ENCODE measurements at regions not wholly inside any gene's neighbourhood (a gene's known extent, or its start where the extent isn't known, plus 50 kb on each side); places are given as distances from the start of the nearest gene placed in this dataset.
A peak's percentile ranks its signal among the peaks of the same experiment; 100 is the strongest.

DNA sequence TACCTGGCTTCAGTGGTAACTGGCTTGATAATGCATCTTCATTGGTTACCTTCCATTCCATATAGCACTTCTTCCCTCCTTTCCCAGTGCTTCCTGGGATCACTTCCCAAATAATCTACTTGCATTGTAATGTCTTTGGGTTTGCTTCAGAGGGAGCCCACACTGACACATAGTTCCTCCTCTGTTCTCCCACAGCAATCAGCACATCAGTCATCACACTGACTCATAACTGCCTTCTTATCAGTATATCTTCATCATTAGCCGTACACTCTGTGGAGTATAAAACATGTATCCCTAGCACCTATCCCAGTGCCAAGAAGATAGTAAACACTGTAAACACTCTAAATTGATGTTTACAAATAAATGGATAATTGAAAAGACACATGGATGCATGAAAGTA, 91.4 kb upstream of the SCN10A start:
- H3K27me3 ChIP-seq (replicated peaks; ENCODE audit: insufficient read depth, low read depth, low read length, poor library complexity), result no peaks in the 10 kb centered on the region
- DNase-seq (ENCODE audit: low spot score), result no peak
- intact Hi-C loops (cut with micrococcal nuclease; ENCODE audit: unreplicated experiment), result no loop called here
- ChIA-PET CTCF (no interaction called here), POLR2A (ENCODE audit: low non-redundant PET) (no interaction called here)
- no peak for TF ChIP-seq EZH2 (IDR thresholded peaks at IDR 0.05; ENCODE audit: borderline replicate concordance, low read depth, low read length, poor library complexity, severe bottlenecking)
- TF ChIP-seq, protein P1, sequence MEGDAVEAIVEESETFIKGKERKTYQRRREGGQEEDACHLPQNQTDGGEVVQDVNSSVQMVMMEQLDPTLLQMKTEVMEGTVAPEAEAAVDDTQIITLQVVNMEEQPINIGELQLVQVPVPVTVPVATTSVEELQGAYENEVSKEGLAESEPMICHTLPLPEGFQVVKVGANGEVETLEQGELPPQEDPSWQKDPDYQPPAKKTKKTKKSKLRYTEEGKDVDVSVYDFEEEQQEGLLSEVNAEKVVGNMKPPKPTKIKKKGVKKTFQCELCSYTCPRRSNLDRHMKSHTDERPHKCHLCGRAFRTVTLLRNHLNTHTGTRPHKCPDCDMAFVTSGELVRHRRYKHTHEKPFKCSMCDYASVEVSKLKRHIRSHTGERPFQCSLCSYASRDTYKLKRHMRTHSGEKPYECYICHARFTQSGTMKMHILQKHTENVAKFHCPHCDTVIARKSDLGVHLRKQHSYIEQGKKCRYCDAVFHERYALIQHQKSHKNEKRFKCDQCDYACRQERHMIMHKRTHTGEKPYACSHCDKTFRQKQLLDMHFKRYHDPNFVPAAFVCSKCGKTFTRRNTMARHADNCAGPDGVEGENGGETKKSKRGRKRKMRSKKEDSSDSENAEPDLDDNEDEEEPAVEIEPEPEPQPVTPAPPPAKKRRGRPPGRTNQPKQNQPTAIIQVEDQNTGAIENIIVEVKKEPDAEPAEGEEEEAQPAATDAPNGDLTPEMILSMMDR (conservative IDR thresholded peaks at IDR 0.05; ENCODE audit: low read depth, low read length), result no peak
- H3K36me3 ChIP-seq (ENCODE audit: insufficient read depth, low read length, poor library complexity, severe bottlenecking), result no peaks in the 10 kb centered on the region
- H3K4me3 ChIP-seq (ENCODE audit: low read depth, low read length, poor library complexity, severe bottlenecking), result no peak overlapping the region
- BruUV-seq (replicated peaks), result no TSS peak
- no peaks in the 10 kb centered on the region for H3K4me1 ChIP-seq (ENCODE audit: insufficient read depth, low read length, poor library complexity, severe bottlenecking)
- H3K9me3 ChIP-seq (ENCODE audit: low read depth, low read length, poor library complexity, severe bottlenecking), result no peaks in the 10 kb centered on the region
- H3K27ac ChIP-seq (ENCODE audit: low read depth, low read length, poor library complexity, severe bottlenecking), result no peak overlapping the region

DNA sequence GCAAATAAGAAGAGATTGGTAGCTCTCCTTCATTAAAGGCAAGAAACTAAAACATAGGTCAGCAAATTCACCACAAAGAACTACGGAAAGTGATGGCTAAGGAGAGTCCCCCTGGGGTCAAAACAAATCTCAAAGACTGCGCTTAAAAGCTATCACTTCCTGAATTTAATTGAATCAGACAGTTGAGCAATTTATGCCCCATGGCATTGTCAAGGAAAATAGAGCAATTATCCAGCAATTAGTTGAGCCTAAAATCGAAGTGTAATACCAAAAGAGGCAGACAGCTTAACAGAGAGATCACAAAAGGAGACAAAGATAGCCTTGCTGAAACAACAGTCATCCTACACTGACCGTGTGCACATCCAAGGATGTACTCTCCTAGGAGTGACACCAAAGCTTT, 74.4 kb upstream of the SCN10A start:
- no TSS peak for BruUV-seq (replicated peaks)
- Histone ChIP-seq H3K27ac (ENCODE audit: low read depth, low read length, poor library complexity, severe bottlenecking) (no peak overlapping the region), H3K27me3 (replicated peaks; ENCODE audit: insufficient read depth, low read depth, low read length, poor library complexity) (no peaks in the 10 kb centered on the region), H3K36me3 (ENCODE audit: insufficient read depth, low read length, poor library complexity, severe bottlenecking) (no peaks in the 10 kb centered on the region), H3K4me3 (ENCODE audit: low read depth, low read length, poor library complexity, severe bottlenecking) (no peak overlapping the region), H3K9me3 (ENCODE audit: low read depth, low read length, poor library complexity, severe bottlenecking) (no peaks in the 10 kb centered on the region), H3K4me1 (ENCODE audit: insufficient read depth, low read length, poor library complexity, severe bottlenecking) (no peaks in the 10 kb centered on the region)
- ChIA-PET POLR2A (ENCODE audit: low non-redundant PET) (no interaction called here), CTCF (no interaction called here)
- TF ChIP-seq, protein P1 (conservative IDR thresholded peaks at IDR 0.05; ENCODE audit: low read depth, low read length), result no peak
- no peak for TF ChIP-seq EZH2 (IDR thresholded peaks at IDR 0.05; ENCODE audit: borderline replicate concordance, low read depth, low read length, poor library complexity, severe bottlenecking)
- intact Hi-C loops (cut with micrococcal nuclease; ENCODE audit: unreplicated experiment), result no loop called here
- DNase-seq (ENCODE audit: low spot score), result peak; percentile 0

DNA sequence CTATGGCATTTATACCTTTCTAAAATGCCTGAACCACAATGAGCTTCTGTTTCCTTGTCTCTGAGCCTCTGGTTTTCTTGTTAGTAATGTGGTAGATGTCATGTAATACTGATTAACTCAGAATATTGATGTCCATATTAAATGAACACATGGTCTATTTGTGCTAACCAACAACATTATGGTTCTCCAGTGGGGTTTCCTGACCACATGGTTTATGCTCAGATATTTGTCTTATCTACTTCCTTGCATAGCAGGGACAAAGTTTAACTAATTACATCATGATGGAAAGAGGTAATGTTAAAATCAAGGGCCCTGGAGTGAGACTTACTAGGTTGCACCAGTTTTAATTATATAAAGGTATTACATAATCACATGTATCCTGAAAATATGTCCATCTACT, 62.6 kb upstream of the SCN10A start:
- Histone ChIP-seq H3K4me1 (ENCODE audit: insufficient read depth, low read length, poor library complexity, severe bottlenecking) (no peaks in the 10 kb centered on the region), H3K27me3 (replicated peaks; ENCODE audit: insufficient read depth, low read depth, low read length, poor library complexity) (no peaks in the 10 kb centered on the region), H3K36me3 (ENCODE audit: insufficient read depth, low read length, poor library complexity, severe bottlenecking) (no peaks in the 10 kb centered on the region), H3K27ac (ENCODE audit: low read depth, low read length, poor library complexity, severe bottlenecking) (no peak overlapping the region), H3K9me3 (ENCODE audit: low read depth, low read length, poor library complexity, severe bottlenecking) (no peaks in the 10 kb centered on the region), H3K4me3 (ENCODE audit: low read depth, low read length, poor library complexity, severe bottlenecking) (no peak overlapping the region)
- DNase-seq (ENCODE audit: low spot score), result no peak
- intact Hi-C loops (cut with micrococcal nuclease; ENCODE audit: unreplicated experiment), result no loop called here
- CTCF ChIA-PET, result no interaction called here
- TF ChIP-seq EZH2 (IDR thresholded peaks at IDR 0.05; ENCODE audit: borderline replicate concordance, low read depth, low read length, poor library complexity, severe bottlenecking), result no peak
- TF ChIP-seq, protein P1 (conservative IDR thresholded peaks at IDR 0.05; ENCODE audit: low read depth, low read length), result no peak
- POLR2A ChIA-PET (ENCODE audit: low non-redundant PET), result no interaction called here
- no TSS peak for BruUV-seq (replicated peaks)

Data from A673 (cell line).